Gastrocnemius medialis (tissue), 4 donors: ENCODE measurements at regions not wholly inside any gene's neighbourhood (a gene's known extent, or its start where the extent isn't known, plus 50 kb on each side); places are given as distances from the start of the nearest gene placed in this dataset.
"Not testable (repeated sequence)": the region's sequence is repeated elsewhere in the genome, so short reads cannot be mapped to it uniquely, and the experiment has no call there.

Experiments used
- ATAC-seq, 2 donors: fragments of 150-250 bp; one replicate each; pipeline ENCODE4 v1.9.1; 2016
- DNase-seq, 2 donors: peaks; one replicate each; pipeline ENCODE4 v3.0.0-alpha.2; 2019
- H3K27ac ChIP-seq, 4 donors: fragments of 200-600 bp; sonication (generic); 1 replicate in 1 of 4; 2 replicates in 3 of 4; pipeline ENCODE4 v1.5.1; 2016 to 2018; ENCODE audit warnings: mild to moderate bottlenecking in 2 of 4, moderate library complexity in 1 of 4
- H3K27me3 ChIP-seq, 3 donors: fragments of 200-600 bp; sonication (generic) in 2 of 3; 1 replicate in 1 of 3; 2 replicates in 2 of 3; pipeline versions ENCODE4 v1.5.1 to v1.6.0; 2016 to 2019; ENCODE audit warnings: mild to moderate bottlenecking in 1 of 3, moderate library complexity in 1 of 3
- H3K36me3 ChIP-seq, 2 donors: fragments of 200-600 bp; sonication (generic) in 1 of 2; one replicate each; pipeline ENCODE4 v1.5.1; 2017 to 2018
- H3K4me1 ChIP-seq, 2 donors: fragments of 200-600 bp; sonication (generic) in 1 of 2; one replicate each; pipeline ENCODE4 v1.5.1; 2016 to 2017; ENCODE audit warnings: mild to moderate bottlenecking in 2 of 2
- H3K4me3 ChIP-seq, 4 donors: fragments of 200-600 bp; sonication (generic) in 3 of 4; 1 replicate in 1 of 4; 2 replicates in 3 of 4; pipeline ENCODE4 v1.5.1; 2016 to 2019; ENCODE audit warnings: mild to moderate bottlenecking in 2 of 4
- H3K9me3 ChIP-seq, 3 donors: fragments of 200-600 bp; sonication (generic) in 2 of 3; 1 replicate in 1 of 3; 2 replicates in 2 of 3; pipeline ENCODE4 v1.5.1; 2016 to 2019
- CTCF ChIP-seq, 5 experiments: fragments of 450-650 bp in 3 of 5; fragments of 200-600 bp in 2 of 5; sonication (generic) in 2 of 5; IDR thresholded peaks in 4 of 5; conservative IDR thresholded peaks in 1 of 5; 1 replicate in 4 of 5; 2 replicates in 1 of 5; pipeline ENCODE4 v1.5.1; 2016 to 2019; ENCODE audit warnings: antibody characterized with exemption in 5 of 5, mild to moderate bottlenecking in 3 of 5, moderate library complexity in 3 of 5
- POLR2A ChIP-seq, 2 donors: fragments of 450-650 bp; IDR thresholded peaks; one replicate each; pipeline ENCODE4 v1.6.1; 2017; ENCODE audit warnings: antibody characterized with exemption in 2 of 2, mild to moderate bottlenecking in 2 of 2, moderate library complexity in 2 of 2
- in situ Hi-C, 4 donors: fragments of 200-750 bp; cut with MboI; loops; one replicate each; pipeline versions ENCODE4 v1.15.0 to v1.8.0; 2017; ENCODE audit warnings: low sequenced_read_pairs in 4 of 4
- intact Hi-C: fragments of 100-400 bp; cut with DNase I; formaldehyde crosslinking; loops from one replicate; pipeline ENCODE4 v1.15.1; 2023; ENCODE audit warnings: low total_unique reads

- in situ Hi-C loops: no loop called here
- DNase-seq: no peak
- no peaks in the 10 kb centered on the region for H3K4me1 ChIP-seq
- H3K27ac ChIP-seq: no peak overlapping the region
- peaks cover 0 to 6% (median 5%) of the 10 kb centered on the region in 3 donors for H3K27me3 ChIP-seq
- no peak for ATAC-seq
- H3K4me3 ChIP-seq: no peak overlapping the region
- intact Hi-C loops: no loop called here
- no peak for TF ChIP-seq CTCF (IDR thresholded peaks at IDR 0.05 in 4 of 5, conservative IDR thresholded peaks at IDR 0.05 in 1 of 5)
- TF ChIP-seq POLR2A (IDR thresholded peaks at IDR 0.05): no peak
- no peaks in the 10 kb centered on the region for H3K9me3 ChIP-seq
- H3K36me3 ChIP-seq: no peaks in the 10 kb centered on the region
Measured at GRCh38 chr22:22121445-22121844, 123.1 kb upstream of the VPREB1 start.

GRCh38 chr22:22120160-22120559 lies 124.4 kb upstream of the VPREB1 start:
- Histone ChIP-seq H3K27ac (no peak overlapping the region), H3K9me3 (no peaks in the 10 kb centered on the region), H3K4me3 (no peak overlapping the region), H3K27me3 (peaks cover 0 to 6% (median 5%) of the 10 kb centered on the region in 3 donors), H3K4me1 (no peaks in the 10 kb centered on the region), H3K36me3 (no peaks in the 10 kb centered on the region)
- ATAC-seq (no peak), DNase-seq (no peak)
- intact Hi-C loops: no loop called here
- no peak for TF ChIP-seq CTCF (IDR thresholded peaks at IDR 0.05 in 4 of 5, conservative IDR thresholded peaks at IDR 0.05 in 1 of 5)
- TF ChIP-seq POLR2A (IDR thresholded peaks at IDR 0.05): no peak
- in situ Hi-C loops: no loop called here

- Histone ChIP-seq H3K36me3 (no peaks in the 10 kb centered on the region), H3K27me3 (peaks cover 0 to 6% (median 5%) of the 10 kb centered on the region in 3 donors), H3K4me1 (no peaks in the 10 kb centered on the region), H3K27ac (no peak overlapping the region), H3K4me3 (no peak overlapping the region), H3K9me3 (no peaks in the 10 kb centered on the region)
- in situ Hi-C loops: no loop called here
- TF ChIP-seq CTCF (IDR thresholded peaks at IDR 0.05 in 4 of 5, conservative IDR thresholded peaks at IDR 0.05 in 1 of 5): no peak
- TF ChIP-seq POLR2A (IDR thresholded peaks at IDR 0.05): no peak
- DNase-seq (no peak), ATAC-seq (no peak)
- intact Hi-C loops: no loop called here
Measured at GRCh38 chr22:22118987-22119386, 125.6 kb upstream of the VPREB1 start.

GRCh38 chr22:22117864-22118544 lies 126.6 kb upstream of the VPREB1 start:
- H3K27me3 ChIP-seq, H3K27ac ChIP-seq, ATAC-seq, H3K36me3 ChIP-seq, H3K4me1 ChIP-seq, in situ Hi-C loops, DNase-seq, H3K9me3 ChIP-seq, intact Hi-C loops, H3K4me3 ChIP-seq: not testable (repeated sequence)

- intact Hi-C loops, H3K27ac ChIP-seq, H3K27me3 ChIP-seq, H3K9me3 ChIP-seq, DNase-seq, H3K36me3 ChIP-seq, H3K4me3 ChIP-seq, H3K4me1 ChIP-seq, ATAC-seq, in situ Hi-C loops: not testable (repeated sequence)
Measured at GRCh38 chr22:22116997-22117770, 127.4 kb upstream of the VPREB1 start.
